Heart left ventricle (tissue), 16 donors: ENCODE measurements at regions not wholly inside any gene's neighbourhood (a gene's known extent, or its start where the extent isn't known, plus 50 kb on each side); places are given as distances from the start of the nearest gene placed in this dataset.

ENCODE experiments used
- ATAC-seq, 4 donors: fragments of 200-7000 bp; cut with Tn5 transposase; one replicate each; pipeline ENCODE4 v1.9.1; 2020 to 2022; ENCODE audit warnings: moderate library complexity in 4 of 4, mild to moderate bottlenecking in 3 of 4, moderate number of reproducible peaks in 1 of 4
- DNase-seq, 5 donors: peaks; one replicate each; pipeline ENCODE4 v3.0.0-alpha.2; 2020
- H3K27ac ChIP-seq, 12 donors: fragments of 200-600 bp; sonication (generic) in 4 of 12; one replicate each; pipeline versions ENCODE4 v1.5.0 to v1.8.0; 2016 to 2022; ENCODE audit warnings: mild to moderate bottlenecking in 2 of 12
- H3K27me3 ChIP-seq, 9 donors: fragments of 200-600 bp; sonication (generic) in 2 of 9; one replicate each; pipeline versions ENCODE4 v1.5.1 to v1.8.0; 2016 to 2022; ENCODE audit warnings: mild to moderate bottlenecking in 3 of 9
- H3K36me3 ChIP-seq, 9 donors: fragments of 200-600 bp; sonication (generic) in 2 of 9; one replicate each; pipeline versions ENCODE4 v1.5.0 to v1.8.0; 2018 to 2022; ENCODE audit warnings: mild to moderate bottlenecking in 2 of 9
- H3K4me1 ChIP-seq, 12 donors: fragments of 200-600 bp; sonication (generic) in 4 of 12; one replicate each; pipeline versions ENCODE4 v1.5.0 to v1.8.0; 2016 to 2022; ENCODE audit warnings: mild to moderate bottlenecking in 3 of 12
- H3K4me3 ChIP-seq, 12 donors: fragments of 200-600 bp; sonication (generic) in 4 of 12; one replicate each; pipeline versions ENCODE4 v1.5.0 to v1.8.0; 2017 to 2022; ENCODE audit warnings: mild to moderate bottlenecking in 9 of 12, moderate library complexity in 4 of 12
- H3K9me3 ChIP-seq, 12 donors: fragments of 200-600 bp; sonication (generic) in 4 of 12; one replicate each; pipeline versions ENCODE4 v1.5.0 to v1.8.0; 2016 to 2022; ENCODE audit warnings: mild to moderate bottlenecking in 1 of 12
- POLR2A ChIP-seq, 2 donors: fragments of 450-650 bp; IDR thresholded peaks; one replicate each; pipeline ENCODE4 v1.6.1; 2017; ENCODE audit warnings: antibody characterized with exemption in 2 of 2, mild to moderate bottlenecking in 2 of 2, moderate library complexity in 2 of 2
- WGBS, 4 donors: extraction: QIAGEN DNeasy Blood & Tissue Kit in 2 of 4; methylation state at CpG; one replicate each; pipeline versions ENCODE4 v1.1.5 to v1.1.7; 2013 to 2018; 5-methylcytosine and 5-hydroxymethylcytosine counted together
- intact Hi-C, 10 donors: fragments of 100-400 bp; cut with DNase I; formaldehyde crosslinking; loops; one replicate each; pipeline versions ENCODE4 v1.11.1 to v1.14.2; 2022
- TF ChIP-seq, protein P1 (sequence below), 12 donors: fragments of 200-600 bp; sonication (generic) in 4 of 12; IDR thresholded peaks; one replicate each; pipeline versions ENCODE4 v1.5.0 to v1.8.0; 2018 to 2022; ENCODE audit warnings: antibody characterized with exemption in 12 of 12, mild to moderate bottlenecking in 5 of 12
- donor health status: ischemic (EF 13 %, LVEDD 7.1; RV severe dilation, severe dysfunction).
- donor health status: healthy with polysubstance abuse.
- donor health status: DM: no; HTN: yes; CAD: no.
- donor health status: DM: no; HTN: no; CAD: no.
- donor health status: ischemic (EF 25% LVEDD 6.9; RV normal size, moderate dysfunction).
- donor health status: ischemic (EF 25% LVEDD 5.7; RV mildly dilated, moderate dysfunction).
- donor health status: healthy.
- donor health status: DM: yes; HTN: yes; CAD: no.
- donor health status: ischemic (EF 35%, LVEDD 5.7; RV mildly dilated, moderate dysfunction).
- donor health status: nonischemic (EF 11% LVEDD 7.7; RV severe dilation, severe dysfunction).
- donor health status: DM: yes; HTN: yes; CAD: no.
- donor health status: PGD.
- donor health status: ischemic (EF 29% LVEDD 5.4; RV normal size, mild dysfunction).
- donor health status: nonischemic (EF 23%, LVEDD 6.1; RV moderate dilation, normal function).

DNA sequence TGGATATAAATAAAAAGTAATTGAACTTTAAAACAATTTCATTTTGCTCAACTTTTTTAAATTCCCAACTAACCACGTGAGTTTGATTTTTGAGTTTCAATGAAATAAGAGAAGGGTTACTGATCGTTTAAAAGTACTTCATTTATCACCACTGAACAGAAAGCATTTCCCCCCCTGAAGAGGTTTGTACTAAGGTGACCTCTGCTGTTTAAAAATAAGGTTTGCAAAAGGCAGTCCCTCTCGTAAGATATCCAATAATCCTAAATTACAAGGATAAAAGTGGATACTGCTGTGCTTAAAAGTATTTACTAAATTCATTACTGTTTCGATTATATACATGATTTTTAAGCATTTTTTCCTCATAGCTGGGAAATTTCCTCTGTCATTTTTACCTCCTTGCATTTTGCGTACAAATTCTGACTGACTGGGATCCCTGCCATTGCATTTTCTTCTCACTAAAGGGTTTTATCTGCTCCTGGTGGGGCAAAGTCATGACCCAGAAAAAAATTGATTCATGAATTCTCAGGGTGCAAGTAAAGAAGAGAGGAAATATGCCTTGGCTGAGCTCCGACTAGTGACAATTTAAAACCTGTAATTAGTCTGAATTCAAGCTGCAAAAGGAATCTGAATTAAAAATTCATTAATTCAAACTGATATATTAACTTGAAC, 463.8 kb downstream of the PRKD1 start:
- no peak for TF ChIP-seq POLR2A (IDR thresholded peaks at IDR 0.05)
- TF ChIP-seq, protein P1, sequence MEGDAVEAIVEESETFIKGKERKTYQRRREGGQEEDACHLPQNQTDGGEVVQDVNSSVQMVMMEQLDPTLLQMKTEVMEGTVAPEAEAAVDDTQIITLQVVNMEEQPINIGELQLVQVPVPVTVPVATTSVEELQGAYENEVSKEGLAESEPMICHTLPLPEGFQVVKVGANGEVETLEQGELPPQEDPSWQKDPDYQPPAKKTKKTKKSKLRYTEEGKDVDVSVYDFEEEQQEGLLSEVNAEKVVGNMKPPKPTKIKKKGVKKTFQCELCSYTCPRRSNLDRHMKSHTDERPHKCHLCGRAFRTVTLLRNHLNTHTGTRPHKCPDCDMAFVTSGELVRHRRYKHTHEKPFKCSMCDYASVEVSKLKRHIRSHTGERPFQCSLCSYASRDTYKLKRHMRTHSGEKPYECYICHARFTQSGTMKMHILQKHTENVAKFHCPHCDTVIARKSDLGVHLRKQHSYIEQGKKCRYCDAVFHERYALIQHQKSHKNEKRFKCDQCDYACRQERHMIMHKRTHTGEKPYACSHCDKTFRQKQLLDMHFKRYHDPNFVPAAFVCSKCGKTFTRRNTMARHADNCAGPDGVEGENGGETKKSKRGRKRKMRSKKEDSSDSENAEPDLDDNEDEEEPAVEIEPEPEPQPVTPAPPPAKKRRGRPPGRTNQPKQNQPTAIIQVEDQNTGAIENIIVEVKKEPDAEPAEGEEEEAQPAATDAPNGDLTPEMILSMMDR (IDR thresholded peaks at IDR 0.05): no peak
- Histone ChIP-seq H3K27me3 (peaks cover 0 to 5% (median 0%) of the 10 kb centered on the region in 9 donors), H3K4me1 (no peaks in the 10 kb centered on the region), H3K4me3 (no peak overlapping the region), H3K9me3 (no peaks in the 10 kb centered on the region), H3K27ac (no peak overlapping the region), H3K36me3 (no peaks in the 10 kb centered on the region)
- ATAC-seq (no peak), DNase-seq (no peak)
- WGBS, 4 donors: 28 to 36% (median 32%) methylated on average over 6 of the region's 6 CpGs
- intact Hi-C loops: no loop called here

DNA sequence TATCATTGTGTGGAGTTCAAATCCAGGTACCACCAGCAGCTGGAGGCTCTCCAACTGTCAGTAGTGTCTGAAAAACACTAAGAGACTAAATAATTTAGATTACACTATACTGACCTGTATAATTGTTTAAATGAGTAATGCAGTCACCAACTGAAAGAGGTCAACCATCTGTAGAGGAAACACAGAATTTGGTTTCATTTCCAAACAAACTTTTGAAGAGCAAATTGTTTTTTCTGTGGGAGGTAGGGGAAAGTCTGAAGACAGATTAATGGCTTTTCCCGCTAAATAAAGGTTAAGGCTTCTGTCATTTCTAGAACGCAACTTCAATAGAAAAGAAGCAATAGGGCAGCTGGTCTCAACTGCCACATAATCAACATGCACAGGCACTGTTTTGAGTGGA, 462.6 kb downstream of the PRKD1 start:
- Histone ChIP-seq H3K27me3 (peaks cover 0 to 5% (median 0%) of the 10 kb centered on the region in 9 donors), H3K4me1 (no peaks in the 10 kb centered on the region), H3K9me3 (no peaks in the 10 kb centered on the region), H3K4me3 (no peak overlapping the region), H3K36me3 (no peaks in the 10 kb centered on the region), H3K27ac (no peak overlapping the region)
- ATAC-seq (no peak), DNase-seq (no peak)
- intact Hi-C loops: no loop called here
- WGBS, 4 donors: 46 to 69% (median 64%) methylated on average over 2 of the region's 2 CpGs
- no peak for TF ChIP-seq POLR2A (IDR thresholded peaks at IDR 0.05)
- TF ChIP-seq, protein P1 (IDR thresholded peaks at IDR 0.05): no peak

DNA sequence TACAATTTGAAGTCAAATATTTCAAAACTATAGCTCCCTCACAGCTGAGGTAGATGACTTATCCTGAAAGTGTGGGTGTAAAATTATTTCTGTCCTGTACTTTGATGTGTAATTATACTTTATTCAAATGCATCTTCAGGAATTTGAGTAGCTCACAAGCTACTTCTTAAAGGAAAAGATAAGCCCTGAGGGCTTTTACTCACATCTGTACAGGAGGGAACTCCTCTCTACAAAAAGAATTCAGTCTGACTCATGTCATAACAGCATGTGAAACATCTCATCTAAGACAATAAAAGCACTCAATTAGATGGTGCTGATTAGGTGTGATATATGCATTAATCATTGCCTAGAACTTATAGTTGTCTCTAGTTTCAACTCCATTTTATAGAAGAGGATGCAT, 452.0 kb downstream of the PRKD1 start:
- TF ChIP-seq POLR2A (IDR thresholded peaks at IDR 0.05): no peak
- TF ChIP-seq, protein P1 (IDR thresholded peaks at IDR 0.05): no peak
- H3K36me3 ChIP-seq: no peaks in the 10 kb centered on the region

DNA sequence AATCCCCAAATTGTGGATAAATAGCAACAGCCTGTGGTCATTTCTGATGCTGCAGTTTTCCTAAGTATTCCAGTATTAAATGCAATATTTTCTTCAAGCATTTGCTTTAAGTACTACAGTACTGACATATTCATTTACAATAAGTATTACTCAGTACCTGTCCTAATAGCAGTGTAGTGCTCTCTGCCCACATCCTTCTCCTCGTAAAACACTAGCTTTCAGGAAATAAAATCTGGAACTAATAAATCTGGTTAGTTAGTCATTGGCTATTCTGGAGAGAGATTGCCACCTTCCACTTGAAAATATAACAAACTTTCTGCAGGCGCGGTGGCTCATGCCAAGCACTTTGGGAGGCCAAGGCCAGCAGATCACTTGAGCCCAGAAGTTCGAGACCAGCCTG, 441.5 kb downstream of the PRKD1 start:
- ATAC-seq (no peak), DNase-seq (no peak)
- Histone ChIP-seq H3K4me3 (no peak overlapping the region), H3K4me1 (no peaks in the 10 kb centered on the region), H3K27me3 (no peaks in the 10 kb centered on the region), H3K27ac (no peak overlapping the region), H3K9me3 (no peaks in the 10 kb centered on the region), H3K36me3 (no peaks in the 10 kb centered on the region)
- 87 to 90% (median 89%) methylated on average over 4 of the region's 4 CpGs for WGBS, 4 donors
- intact Hi-C loops: no loop called here
- TF ChIP-seq, protein P1 (IDR thresholded peaks at IDR 0.05): no peak
- no peak for TF ChIP-seq POLR2A (IDR thresholded peaks at IDR 0.05)

More for the DNA sequence above, 452.0 kb downstream of the PRKD1 start:
- no peak overlapping the region for H3K4me3 ChIP-seq
- H3K27ac ChIP-seq: no peak overlapping the region
- DNase-seq (no peak), ATAC-seq (no peak)
- peaks cover 0 to 15% (median 0%) of the 10 kb centered on the region in 12 donors for H3K9me3 ChIP-seq
- no peaks in the 10 kb centered on the region for H3K27me3 ChIP-seq
- H3K4me1 ChIP-seq: no peaks in the 10 kb centered on the region
- intact Hi-C loops: no loop called here
